ENCODE measurements at regions not wholly inside any gene's neighbourhood (a gene's known extent, or its start where the extent isn't known, plus 50 kb on each side); places are given as distances from the start of the nearest gene placed in this dataset.
"Not testable (repeated sequence)": the region's sequence is repeated elsewhere in the genome, so short reads cannot be mapped to it uniquely, and the experiment has no call there.

DNA sequence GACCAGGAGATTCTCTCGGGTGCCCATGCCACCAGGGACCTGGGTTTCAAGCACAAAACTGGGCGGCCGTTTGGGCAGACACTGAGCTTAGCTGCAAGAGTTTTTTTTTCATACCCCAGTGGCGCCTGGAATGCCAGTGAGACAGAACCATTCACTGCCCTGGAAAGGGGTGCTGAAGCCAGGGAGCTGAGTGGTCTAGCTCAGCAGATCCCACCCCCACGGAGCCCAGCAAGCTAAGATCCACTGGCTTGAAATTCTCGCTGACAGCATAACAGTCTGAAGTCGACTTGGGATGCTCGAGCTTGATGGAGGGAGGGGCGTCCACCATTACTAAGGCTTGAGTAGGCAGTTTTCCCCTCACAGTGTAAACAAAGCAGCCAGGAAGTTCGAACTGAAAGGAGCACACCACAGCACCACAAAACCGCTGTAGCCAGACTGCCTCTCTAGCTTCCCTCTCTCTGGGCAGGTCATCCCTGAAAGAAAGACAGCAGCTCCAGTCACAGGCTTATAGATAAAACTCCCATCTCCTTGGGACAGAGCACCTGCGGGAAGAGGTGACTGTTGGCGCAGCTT lies 157.7 kb downstream of the GIPC2 start:
- DNase-seq (ENCODE audit: low read depth); H3K4me3 ChIP-seq (ENCODE audit: low read length): not testable (repeated sequence)

DNA sequence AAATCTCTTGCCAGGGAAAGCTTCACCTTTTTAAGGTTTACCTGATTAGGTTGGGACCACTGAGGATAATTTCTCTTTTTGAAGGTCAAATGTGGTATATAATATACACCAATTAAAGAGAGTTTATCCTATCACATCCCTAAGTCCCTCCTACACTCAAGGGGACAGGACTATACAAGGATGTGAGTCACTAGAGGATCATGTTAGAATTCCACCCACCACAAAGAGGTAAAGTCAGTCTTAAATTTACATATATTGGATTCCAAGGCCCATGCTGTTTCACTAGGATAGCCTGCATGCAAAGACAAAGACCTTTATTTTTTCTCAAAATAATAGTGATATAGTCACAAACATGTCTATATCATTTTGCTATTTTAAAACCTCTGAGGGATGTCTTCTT lies 164.4 kb downstream of the GIPC2 start:
- TF ChIP-seq, protein P1, sequence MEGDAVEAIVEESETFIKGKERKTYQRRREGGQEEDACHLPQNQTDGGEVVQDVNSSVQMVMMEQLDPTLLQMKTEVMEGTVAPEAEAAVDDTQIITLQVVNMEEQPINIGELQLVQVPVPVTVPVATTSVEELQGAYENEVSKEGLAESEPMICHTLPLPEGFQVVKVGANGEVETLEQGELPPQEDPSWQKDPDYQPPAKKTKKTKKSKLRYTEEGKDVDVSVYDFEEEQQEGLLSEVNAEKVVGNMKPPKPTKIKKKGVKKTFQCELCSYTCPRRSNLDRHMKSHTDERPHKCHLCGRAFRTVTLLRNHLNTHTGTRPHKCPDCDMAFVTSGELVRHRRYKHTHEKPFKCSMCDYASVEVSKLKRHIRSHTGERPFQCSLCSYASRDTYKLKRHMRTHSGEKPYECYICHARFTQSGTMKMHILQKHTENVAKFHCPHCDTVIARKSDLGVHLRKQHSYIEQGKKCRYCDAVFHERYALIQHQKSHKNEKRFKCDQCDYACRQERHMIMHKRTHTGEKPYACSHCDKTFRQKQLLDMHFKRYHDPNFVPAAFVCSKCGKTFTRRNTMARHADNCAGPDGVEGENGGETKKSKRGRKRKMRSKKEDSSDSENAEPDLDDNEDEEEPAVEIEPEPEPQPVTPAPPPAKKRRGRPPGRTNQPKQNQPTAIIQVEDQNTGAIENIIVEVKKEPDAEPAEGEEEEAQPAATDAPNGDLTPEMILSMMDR (IDR thresholded peaks at IDR 0.05; ENCODE audit: insufficient read depth, low read depth, low read length, missing control alignments): no peak
- peak; percentile 49 for DNase-seq (ENCODE audit: low read depth)
- H3K4me3 ChIP-seq (ENCODE audit: low read length): no peak overlapping the region

DNA sequence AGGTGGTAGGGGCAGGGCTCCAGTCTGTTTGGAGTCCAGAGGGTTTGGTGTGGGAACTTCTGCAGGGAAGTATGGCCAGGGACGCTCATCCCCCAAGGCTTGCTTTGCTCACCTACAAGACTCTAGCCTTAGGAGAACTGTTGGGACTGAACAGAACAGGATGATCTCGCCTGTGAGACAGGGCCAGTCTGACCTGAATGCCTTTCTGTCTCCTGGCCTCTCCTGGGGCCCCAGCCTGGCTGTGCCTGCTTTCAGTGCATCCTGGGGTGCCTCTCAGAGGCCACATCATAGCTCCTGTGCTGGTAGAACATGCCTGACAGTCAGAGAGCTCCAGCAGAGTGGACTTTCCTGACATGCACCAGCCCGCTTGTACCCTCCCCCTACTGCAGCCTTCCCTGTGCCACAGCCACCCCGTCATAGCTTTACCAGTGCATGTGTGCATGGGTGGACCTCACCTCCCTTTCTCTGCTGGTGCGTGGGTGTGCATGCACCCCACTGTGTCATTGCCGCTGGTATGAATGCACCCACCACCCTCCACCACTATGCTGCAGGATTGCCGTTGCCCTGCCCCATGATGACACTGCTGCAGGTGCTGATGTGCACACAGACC lies 165.8 kb downstream of the GIPC2 start:
- TF ChIP-seq, protein P1 (IDR thresholded peaks at IDR 0.05; ENCODE audit: insufficient read depth, low read depth, low read length, missing control alignments): no peak
- peak; percentile 37 for DNase-seq (ENCODE audit: low read depth)
- H3K4me3 ChIP-seq (ENCODE audit: low read length): no peak overlapping the region

DNA sequence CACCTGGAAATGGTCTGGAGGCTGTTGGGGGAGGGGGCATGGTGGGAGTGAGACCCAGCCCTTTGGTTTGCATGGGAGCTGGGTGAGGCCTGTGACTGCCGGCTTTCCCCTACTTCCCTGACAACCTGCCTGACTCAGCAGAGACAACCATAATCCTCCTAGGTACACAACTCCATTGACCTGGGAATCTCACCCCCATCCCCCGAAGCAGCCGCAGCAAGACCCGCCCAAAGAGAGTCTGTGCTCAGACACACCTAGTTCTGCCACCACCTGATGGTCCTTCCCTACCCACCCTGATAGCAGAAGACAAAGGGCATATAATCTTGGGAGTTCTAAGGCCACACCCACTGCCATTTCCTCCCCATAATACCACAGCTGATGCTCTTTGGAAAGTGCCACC lies 168.6 kb downstream of the GIPC2 start:
- H3K4me3 ChIP-seq (ENCODE audit: low read length): no peak overlapping the region
- TF ChIP-seq, protein P1 (IDR thresholded peaks at IDR 0.05; ENCODE audit: insufficient read depth, low read depth, low read length, missing control alignments): no peak
- DNase-seq (ENCODE audit: low read depth): no peak

DNA sequence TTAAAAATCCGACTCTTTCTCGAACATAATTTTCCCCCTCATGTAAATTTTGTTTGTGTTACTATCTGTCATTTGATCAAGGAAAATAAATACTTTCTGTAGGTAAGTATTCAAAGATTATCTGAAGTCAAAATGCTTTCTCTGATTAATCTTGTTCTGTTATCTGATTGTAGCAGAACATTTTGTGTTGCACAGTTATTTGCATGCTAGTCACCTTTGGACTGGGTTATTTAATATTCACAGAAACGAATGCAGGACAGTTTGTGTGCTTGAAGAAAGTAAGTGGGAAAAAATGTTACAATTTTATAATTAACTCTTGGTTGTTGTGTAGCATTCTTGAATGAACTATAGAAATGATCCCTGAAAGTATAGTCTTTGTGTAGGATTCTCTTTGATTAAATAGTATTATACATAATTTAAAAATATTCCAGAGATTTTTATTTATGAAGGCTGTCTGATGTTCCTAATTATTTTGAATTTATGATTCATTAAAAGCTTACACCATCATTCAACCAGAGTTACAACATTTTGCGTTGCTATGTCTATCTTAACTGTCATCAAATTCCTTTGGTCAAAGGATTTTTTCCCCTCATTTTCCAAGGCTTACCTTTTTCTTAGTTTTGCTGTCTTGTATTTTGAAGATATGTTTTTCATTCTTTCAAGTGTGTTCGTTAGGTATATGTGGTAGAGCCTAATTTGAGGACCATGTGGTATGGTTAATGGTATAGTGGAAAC lies 176.6 kb downstream of the GIPC2 start:
- H3K4me3 ChIP-seq (ENCODE audit: low read length): no peak overlapping the region
- DNase-seq (ENCODE audit: low read depth): no peak
- TF ChIP-seq, protein P1 (IDR thresholded peaks at IDR 0.05; ENCODE audit: insufficient read depth, low read depth, low read length, missing control alignments): no peak

DNA sequence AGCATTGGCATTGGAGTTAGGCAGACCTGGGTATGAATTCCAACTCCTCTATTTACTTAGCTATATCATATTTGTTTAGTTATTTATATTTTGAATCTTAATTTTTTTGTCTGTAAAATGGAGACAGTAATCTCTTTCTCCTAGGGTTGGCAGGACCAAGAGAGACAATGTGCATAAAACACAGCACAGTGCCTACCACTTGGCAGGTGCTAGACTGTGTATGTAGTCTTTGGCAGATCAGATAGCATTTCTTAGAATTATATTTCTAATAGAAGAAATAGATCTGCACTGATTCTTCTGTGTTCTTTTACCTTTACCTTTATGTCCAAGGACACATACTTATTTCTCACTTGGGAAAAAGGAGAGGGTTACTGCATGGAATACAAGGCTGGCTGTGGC lies 177.2 kb downstream of the GIPC2 start:
- DNase-seq (ENCODE audit: low read depth): no peak
- TF ChIP-seq, protein P1 (IDR thresholded peaks at IDR 0.05; ENCODE audit: insufficient read depth, low read depth, low read length, missing control alignments): no peak
- no peak overlapping the region for H3K4me3 ChIP-seq (ENCODE audit: low read length)

DNA sequence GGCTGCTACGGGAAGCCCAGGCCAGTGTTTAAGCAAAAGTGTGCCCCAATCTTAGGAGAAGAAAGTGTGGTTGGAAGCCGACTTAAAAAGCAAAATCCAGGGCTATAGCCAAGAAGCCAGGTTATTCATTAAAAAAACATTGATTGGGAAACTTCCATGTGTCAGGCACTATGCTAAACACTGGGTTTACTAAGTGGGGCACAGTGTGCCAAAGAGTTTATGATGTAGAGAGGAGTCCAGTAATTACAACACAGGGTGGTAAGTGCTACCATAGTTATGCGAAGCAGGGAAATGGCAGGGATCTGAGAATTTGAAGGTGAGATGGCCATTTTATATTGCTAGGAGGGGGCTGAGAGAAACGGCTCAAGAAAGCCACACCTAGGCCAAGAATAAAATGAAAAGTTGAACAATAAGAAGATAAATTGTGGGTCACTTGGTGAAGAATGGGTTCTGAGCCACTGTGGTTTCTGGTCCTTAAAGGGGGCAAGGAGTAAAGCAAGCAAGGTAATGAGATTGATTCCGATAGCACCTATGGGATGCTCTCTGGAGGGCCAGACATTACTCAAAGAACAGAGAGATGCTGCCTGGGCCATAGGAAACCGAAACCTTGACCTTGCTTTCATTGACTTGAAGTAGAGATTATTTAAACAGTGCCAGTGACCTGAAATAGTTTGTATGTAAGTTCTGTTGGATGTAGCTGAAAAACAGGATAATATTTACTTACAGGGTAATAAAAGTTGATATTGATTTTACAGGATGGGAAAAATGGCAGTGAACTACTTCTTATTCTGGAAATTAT lies 177.8 kb downstream of the GIPC2 start:
- DNase-seq (ENCODE audit: low read depth): peak; percentile 42
- TF ChIP-seq, protein P1 (IDR thresholded peaks at IDR 0.05; ENCODE audit: insufficient read depth, low read depth, low read length, missing control alignments): no peak
- H3K4me3 ChIP-seq (ENCODE audit: low read length): no peak overlapping the region

Data from epithelial cell of esophagus (primary cell).